Epithelial cell of esophagus (primary cell): ENCODE measurements at regions not wholly inside any gene's neighbourhood (a gene's known extent, or its start where the extent isn't known, plus 50 kb on each side); places are given as distances from the start of the nearest gene placed in this dataset.

ENCODE experiments used
- DNase-seq: peaks from one replicate; pipeline ENCODE4 v3.0.0; 2010; ENCODE audit warnings: low read depth
- H3K4me3 ChIP-seq: 2 replicates; pipeline ENCODE4 v1.5.1; 2011; ENCODE audit warnings: mild to moderate bottlenecking, low read length, control low read depth
- CTCF ChIP-seq: IDR thresholded peaks from 2 replicates; pipeline ENCODE4 v1.5.1; 2011; ENCODE audit warnings: low read depth, mild to moderate bottlenecking, low read length, control low read depth, inconsistent platforms; ENCODE audit not compliant: insufficient read depth; ENCODE audit errors: missing control alignments

DNA sequence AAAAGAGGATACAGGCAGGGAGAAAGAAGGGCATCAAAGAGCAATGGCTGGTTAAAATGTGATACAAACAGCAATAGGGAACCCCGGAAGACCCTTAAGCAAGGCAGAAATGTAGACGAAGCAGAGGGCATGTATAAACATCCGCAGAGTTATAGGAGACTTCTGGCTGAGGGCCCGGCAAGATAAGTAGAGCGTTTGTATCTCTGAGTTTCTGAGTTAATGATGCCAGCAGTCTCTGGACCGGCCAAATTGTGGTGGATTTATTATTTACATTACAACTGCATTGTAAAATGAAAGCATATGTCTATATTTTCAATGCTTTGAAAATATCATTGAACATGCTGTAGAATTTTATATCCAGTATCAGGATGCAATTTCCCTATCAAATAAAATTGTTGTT, 148.0 kb upstream of the KCTD1 start:
- no peak for DNase-seq
- no peak for TF ChIP-seq CTCF
- no peak overlapping the region for H3K4me3 ChIP-seq

DNA sequence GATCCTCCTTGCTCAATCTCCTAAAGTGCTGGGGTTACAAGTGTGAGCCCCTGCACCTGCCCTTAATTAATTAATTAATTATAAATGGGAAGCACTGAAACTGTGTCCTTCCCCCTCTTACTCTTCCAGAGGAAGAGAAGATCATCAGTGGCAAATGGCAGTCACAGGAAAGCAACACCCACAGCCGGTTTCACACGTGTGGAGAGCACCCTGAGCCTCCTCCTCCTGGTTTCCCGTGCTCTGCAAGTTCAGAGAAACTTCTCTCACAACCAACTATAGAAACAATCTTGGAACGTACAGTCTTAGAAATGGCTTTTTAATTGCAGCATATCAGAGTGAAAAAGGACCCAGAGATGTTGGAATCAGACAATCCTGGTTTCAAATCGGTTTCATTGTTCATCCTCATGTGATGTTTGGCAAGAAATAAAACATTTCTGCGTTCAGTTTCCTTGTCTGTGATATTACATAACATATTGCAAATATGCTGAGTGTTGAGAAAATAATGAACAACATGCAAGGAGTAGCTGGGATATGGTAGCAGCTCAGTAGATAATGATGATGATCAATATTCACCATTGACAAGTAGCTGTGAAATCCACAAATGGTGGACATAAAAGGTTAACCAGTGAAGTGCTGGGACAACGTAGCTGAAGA, 141.0 kb upstream of the KCTD1 start:
- no peak for DNase-seq
- TF ChIP-seq CTCF: no peak
- H3K4me3 ChIP-seq: no peak overlapping the region

DNA sequence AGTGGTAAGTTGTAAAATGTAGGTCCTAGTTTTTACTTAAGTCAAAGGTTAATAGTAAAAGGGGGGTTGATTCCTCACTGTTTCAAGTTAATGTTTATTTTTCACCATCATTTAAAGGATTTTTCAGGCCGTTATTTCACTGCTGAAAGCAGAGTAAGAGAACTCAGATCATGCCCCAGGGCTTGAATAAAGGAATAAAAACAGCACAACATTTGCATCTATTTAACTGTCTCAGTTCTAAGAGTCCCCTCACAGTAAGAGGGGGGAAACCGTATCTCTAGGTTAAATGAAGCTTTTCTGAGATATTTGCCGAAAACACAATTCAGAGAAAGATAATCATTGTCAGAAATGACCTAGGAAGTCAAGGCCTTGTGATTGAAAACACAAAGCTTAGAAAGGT, 138.2 kb upstream of the KCTD1 start:
- DNase-seq: no peak

DNA sequence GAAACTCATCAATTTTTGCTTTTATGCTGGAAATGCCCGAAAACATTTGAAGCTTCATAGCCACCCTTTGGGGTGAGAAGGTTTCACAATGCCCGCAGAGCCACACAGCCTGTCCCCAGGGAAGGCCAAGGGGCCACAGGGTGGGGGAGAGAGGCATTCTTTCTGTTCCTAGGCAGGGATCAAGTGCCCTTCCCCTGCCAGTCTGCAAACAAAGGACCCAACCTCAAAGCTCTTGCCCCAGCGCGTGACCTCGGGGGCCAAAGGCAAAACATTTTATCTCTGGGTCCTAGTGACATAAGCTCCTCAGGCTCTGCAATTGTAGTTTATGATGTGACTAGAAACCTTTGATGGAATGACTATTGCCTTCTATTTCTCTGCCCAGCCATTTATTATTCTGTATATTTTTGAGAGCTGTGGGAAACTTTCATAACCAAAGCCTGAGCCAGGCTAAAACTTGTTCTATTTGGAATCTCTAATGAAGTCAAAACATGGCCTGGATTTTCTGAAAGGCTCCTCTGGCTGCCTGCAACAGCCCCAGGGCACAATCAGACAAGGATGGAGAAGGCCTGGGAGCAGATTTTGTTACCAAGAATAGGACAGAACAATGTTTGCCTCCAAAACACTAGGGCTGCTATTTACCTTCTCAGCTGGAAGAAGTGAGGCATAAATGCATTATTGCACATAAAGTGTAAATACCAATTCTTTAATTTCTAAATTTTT, 137.2 kb upstream of the KCTD1 start:
- TF ChIP-seq CTCF: no peak
- no peak overlapping the region for H3K4me3 ChIP-seq
- no peak for DNase-seq

More for the DNA sequence above, 138.2 kb upstream of the KCTD1 start:
- no peak overlapping the region for H3K4me3 ChIP-seq
- no peak for TF ChIP-seq CTCF

DNA sequence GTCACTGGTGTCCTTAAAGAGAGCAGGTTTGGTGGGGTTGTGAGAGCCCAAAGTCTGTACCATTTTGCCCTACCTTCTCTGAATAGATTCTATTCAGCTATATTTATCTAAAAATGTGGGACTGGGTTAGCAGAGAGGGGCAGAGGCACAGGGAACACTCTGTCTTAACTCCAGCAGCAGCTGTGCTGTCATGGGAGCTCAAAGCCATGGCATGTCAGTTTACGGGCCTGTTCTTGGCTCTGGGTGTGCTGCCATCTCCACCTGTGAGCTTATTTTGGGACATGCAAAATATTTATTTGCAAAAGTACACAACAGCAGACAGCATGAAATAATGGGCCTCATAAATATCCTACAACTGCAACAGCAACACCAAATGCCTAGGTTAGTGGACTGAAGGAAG, 129.6 kb upstream of the KCTD1 start:
- no peak for TF ChIP-seq CTCF

DNA sequence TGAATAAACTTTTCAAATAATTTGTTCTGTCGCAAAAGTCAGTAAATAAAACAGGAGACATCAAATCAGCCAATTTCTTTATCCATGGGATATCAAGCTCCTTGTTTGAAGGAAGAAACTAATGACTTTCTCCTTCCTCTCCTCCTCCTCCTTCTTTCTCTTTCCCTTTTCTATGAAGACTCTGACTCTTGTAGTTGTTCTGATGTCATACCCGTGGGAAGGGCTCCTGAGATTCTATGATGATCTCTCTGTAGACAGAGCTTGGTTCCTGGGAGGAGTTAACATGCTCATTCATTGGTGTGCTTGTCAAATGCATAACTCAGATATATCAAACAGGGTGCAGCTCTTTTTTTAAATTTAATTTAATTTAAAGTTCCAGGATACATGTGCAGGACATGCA, 118.7 kb upstream of the KCTD1 start:
- DNase-seq: no peak
- TF ChIP-seq CTCF: no peak
- no peak overlapping the region for H3K4me3 ChIP-seq

More for the DNA sequence above, 129.6 kb upstream of the KCTD1 start:
- no peak for DNase-seq
- H3K4me3 ChIP-seq: no peak overlapping the region

GRCh38 chr18:26662996-26663395, 114.6 kb upstream of the KCTD1 start:
- no peak overlapping the region for H3K4me3 ChIP-seq
- TF ChIP-seq CTCF: no peak
- no peak for DNase-seq
